Hematopoietic multipotent progenitor cell treated with erythropoietin and hydrocortisone succinate and interleukin-3 and kit ligand, for 4 days (in vitro differentiated cells): ENCODE measurements at regions not wholly inside any gene's neighbourhood (a gene's known extent, or its start where the extent isn't known, plus 50 kb on each side); places are given as distances from the start of the nearest gene placed in this dataset.
A peak's percentile ranks its signal among the peaks of the same experiment; 100 is the strongest.

ENCODE experiments used
- DNase-seq: peaks from one replicate; pipeline ENCODE4 v3.0.0-alpha.2; 2015

DNA sequence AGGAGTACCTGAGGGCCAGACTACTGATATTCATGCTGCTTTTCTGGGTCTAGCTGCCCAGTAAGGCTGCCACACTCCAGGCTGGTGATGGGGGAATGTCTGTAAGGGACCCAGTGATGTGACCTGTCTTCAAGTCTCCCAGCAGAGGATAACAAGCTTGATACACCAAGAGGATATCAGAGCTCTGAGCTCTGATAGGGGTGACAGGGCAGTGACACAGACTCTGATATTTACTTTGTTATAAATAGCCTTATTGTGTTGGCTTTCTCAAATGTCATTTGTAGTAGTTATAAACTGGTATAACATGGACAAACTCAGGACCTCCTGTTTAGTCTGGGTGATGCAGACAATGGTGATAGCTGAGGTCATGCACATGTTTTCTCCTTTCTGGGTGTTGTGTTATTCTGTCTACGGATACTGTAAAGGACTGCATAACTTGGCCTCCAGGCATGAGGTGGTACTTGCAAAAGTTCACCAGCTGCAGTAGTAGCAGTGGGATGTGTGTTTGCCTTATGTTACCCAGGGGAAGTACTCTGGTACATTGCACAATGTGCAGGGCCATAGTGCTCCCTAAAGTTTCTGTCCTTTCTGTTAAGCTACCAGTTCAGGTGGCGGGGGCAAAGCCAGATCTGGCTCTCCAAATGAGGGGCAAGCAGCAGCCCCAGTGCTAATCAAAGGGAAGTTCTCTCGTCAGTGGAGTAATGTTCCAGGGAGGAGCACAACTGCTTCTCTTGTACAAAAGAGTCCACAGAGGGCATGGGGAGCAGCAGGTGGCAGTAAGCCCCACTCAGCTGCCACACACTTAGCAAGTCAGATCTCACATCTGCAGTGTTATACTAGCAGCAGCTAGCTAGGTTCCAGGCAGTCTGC, 812.2 kb downstream of the JRKL start:
- DNase-seq: no peak

DNA sequence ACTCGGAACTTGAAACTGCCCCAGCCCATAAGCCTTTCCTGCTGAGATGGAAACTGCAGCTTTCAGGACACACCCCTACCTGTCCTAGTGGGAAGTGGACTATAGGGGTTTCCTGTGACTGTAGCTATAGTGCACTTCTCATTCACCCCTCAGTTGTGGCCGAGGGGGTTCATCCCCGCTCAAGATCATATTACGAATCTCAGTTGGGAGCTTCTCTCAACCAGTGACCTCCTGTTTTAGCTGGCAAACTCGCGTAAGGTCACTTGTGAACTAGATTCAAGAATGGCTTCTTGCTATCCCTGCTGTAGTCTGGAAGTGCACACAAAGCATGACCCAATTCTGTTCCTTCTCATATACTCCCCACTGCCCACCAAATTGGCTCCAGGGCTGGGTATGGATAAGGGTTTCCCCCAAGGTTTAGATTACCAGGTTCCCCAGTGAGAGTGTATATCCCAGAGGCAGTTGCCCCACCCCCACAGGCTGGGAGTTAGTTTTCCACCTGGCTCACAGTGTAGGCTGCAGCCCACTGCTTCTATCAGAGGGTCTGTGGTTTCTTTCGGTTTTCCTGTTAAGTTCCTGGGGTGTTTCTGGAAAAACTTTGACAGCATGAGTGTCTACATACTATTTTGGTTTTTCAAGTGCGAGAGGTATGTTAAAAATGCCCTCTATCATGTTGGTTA, 812.9 kb downstream of the JRKL start:
- no peak for DNase-seq

GRCh38 chr11:97218011-97218410, 828.2 kb downstream of the JRKL start:
- DNase-seq: no peak

GRCh38 chr11:97223647-97224046, 833.8 kb downstream of the JRKL start:
- no peak for DNase-seq

DNA sequence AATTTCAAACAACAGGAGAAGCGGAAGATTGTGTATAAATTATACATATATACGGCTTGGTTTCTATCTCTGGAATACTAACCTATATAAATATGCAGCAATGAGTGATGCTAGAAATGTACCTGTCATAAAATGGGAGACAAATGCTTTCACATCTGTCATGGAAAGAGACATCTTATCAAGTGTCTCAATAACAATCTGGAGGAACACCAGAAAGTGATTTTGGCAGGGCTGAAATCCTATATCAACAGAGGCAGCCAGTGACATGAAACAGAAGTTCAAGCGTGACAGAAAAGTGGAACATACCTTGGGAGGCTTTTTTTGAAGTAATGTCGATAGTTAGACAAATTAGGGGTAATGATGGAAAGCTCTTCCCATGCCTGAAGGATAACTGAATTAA, 834.6 kb downstream of the JRKL start:
- DNase-seq: no peak

DNA sequence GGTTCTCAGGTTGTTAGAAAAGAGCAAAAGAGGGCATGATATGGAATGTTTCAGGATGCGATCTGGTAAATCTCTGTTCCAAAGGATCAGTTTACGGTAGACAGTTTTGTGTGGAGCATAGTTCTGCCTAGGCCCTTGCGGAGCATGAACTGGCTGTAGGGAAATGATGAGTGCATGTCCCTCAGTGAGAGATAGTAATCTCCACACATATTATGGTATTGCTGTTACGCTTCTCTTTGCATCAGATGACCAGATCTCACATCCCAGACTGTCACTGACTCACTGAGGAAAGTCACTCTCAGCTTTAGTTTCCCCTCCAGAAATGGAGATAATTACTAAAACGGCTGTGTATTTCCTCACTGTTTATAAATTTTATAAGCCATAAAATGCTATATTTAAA, 836.0 kb downstream of the JRKL start:
- DNase-seq: no peak

DNA sequence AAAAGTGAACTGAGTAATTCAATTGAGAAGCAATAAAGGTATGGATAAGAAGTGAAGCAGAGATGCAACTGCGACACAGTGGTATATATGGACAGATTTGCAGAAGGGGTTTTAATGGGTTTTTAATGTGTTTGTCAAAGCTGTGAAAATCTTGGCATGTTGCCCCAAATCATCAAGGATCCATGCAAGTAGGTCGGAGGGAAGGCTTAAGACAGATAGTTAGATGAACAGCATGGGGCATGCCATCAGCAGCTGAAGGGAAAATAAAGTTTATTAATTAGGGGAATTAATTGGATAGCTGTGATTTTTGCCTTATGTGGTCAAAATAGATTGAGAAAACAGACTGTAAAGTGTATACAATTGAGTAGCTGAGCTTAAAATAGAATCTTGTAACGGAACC, 840.1 kb downstream of the JRKL start:
- no peak for DNase-seq

DNA sequence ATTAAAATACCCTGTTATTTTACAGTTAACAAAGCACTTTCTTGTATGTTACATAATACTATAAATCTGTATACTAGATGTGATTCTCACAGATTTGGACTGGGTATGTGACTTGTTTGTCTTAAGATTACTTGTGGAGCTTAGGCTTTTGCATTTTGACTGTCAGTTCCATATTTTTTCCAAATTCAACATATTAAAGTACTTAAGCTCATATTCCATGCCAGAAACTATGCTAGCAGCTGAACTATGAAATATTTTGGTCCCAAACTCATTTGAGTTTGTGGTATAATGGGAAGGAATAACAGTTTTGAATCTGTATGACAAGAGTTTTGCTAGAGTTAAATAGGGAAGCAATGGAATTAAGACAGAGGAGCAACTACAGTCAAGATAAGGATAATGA, 841.4 kb downstream of the JRKL start:
- DNase-seq: no peak

DNA sequence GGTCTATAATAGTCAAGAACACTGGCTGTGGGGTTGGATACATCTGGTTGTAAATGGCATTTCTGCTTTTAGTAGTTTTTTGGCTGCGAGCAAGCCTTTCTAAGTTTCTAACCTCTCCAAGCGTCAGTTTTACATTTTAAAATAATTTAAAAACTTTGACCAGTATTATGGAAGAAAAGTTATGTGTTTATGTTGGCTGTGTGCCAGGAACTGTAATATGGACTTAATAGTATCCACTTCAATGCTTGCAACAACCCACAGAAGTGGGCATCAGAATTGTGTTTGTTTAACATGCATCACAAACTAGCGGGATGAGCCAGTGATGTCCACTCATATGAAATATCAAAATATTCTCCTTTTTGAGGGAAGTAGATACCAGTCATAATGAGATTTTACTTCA, 844.2 kb downstream of the JRKL start:
- DNase-seq: no peak

DNA sequence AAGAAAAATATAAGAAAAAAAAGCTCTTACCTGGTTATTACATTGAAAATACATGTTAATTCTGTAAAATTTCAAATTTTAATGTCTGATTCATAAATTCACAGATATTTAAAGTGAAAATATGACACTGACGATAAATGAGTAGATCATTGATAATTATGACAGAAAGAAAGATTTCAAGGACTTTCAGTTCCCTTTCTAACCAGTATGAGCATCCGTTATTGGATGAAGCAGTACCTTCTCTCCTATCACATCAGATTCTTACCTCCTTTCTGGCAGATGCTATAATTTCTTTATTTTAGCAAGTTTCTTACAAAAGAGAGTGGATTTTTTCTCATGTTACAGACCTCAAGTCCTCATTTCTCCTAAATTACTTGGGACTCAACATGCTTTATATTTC, 847.3 kb downstream of the JRKL start:
- DNase-seq: no peak

DNA sequence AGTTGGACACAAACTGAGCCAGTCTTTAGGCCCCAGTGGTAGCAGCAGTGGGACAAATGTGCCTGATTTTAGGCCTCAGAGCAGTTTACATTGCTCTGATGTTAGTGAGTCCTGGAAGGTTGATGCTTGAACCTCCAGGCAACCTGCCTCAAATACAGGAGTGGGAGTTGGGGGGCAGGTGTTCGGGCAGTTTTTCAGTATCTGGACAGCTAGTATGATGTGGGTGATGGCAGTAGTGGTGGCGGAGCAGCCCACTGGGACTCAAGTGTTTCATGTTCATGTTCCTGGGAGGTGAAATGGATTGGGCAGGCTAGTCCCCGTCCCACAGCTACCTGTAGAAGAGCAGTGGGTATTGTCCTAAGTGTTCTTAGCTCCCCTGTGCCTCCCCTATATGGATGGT, 857.8 kb downstream of the JRKL start:
- DNase-seq: no peak

DNA sequence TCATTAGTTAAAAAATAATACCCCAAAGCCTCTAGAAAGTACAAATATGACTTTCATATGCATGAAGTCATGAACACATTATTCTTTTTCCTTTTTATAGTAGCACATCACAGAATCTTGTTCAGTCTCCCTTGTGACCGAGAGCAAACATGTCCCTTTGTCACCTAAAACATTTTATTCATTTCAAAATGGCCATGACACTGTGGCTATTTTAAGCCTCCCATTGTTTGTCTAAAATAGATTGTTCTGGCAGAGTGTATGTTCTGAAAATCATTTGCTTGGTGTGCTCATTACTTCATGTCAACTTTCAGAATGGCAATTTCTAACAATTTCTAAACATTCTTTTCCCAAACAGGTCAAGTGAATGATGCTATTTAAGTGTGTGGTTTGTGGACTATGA, 865.0 kb downstream of the JRKL start:
- no peak for DNase-seq

DNA sequence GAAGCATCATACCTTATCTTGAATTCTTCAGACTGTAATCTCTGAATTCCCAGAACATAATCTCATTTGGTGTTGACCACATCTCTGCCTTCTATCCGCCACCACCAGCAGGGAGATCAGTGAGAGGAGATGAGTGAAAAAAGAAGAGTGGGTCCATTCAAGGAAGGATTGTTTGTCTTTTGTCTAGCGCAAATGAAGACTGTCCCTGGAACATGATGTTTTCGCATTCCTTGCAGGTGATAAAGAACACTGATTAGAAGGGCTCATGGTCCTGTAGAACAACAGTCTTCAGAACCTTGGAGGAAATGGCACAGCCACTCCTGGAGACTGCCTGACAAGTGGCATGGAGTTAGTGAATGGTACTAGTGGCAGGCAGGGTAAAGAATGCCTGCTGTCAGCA, 869.6 kb downstream of the JRKL start:
- no peak for DNase-seq

DNA sequence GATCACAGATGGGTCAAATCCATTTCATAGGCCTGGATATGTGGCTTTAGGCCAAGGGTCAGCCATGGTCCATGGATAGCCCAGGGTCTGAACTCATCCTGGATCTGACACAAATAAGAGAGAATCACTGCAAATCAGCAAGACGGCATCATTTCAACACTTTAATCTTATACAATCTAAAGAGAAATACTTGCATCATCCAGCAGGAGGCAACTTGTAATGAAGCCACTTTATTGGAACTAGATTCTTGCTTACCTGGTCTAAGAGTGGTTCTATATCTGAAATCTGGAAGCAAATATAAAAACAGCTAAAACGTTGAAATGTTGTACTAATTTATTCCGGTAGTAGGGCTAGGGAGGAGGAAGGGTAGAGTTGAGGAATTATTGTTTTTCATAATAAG, 870.1 kb downstream of the JRKL start:
- DNase-seq: peak; percentile 1

GRCh38 chr11:97263183-97263858, 873.5 kb downstream of the JRKL start:
- DNase-seq: no peak

- DNase-seq: peak; percentile 5
Measured at GRCh38 chr11:97269527-97269926, 879.7 kb downstream of the JRKL start.

- no peak for DNase-seq
Measured at GRCh38 chr11:97279341-97279740, 889.5 kb downstream of the JRKL start.

- no peak for DNase-seq
Measured at GRCh38 chr11:97280347-97280746, 890.5 kb downstream of the JRKL start.

DNA sequence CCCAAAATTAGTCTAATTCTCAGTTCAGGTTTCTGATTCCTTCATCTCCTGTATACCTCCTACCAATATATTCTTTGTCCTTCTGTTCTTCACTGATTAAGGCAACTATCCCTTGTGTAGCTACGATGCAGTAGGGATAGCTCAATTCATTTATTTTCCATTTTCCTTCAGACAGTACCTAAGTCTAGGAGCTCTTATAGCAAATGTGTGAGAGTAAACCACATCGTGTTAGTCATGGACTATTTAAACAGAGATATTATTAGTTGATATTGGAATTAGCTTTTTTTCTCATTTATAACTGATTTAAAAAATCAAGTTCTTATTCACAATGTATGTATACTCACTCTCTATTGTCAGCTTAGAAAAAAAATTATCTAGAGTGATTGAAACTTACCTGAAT, 900.0 kb downstream of the JRKL start:
- no peak for DNase-seq

DNA sequence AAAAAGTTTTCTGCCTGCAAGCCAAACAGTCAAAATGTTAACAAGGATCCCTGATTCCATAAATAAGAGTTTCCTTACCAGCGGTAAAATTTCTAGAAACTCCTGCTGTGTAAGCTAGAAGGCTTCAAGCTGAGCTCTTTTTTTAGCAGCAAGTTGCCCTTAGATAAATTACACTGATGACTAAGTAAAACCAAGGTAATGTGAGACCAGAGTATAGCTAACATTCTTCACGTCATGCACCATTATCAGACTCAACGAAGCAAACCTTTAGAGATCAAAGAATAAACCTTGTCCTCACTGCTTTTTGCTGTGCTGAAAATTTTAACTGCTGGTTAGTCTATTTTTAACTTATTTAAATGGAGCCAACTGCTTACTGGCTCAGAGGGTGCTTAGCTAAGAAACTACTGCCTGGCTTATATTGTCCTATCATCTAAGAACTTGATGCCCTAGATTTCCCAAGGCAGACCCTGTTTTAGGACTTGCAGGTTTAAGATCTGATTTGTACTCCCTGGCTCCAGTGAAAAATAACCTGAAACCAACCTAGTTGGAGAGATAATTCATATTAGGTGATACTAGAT, 900.7 kb downstream of the JRKL start:
- DNase-seq: no peak

GRCh38 chr11:97296301-97296700, 906.5 kb downstream of the JRKL start:
- no peak for DNase-seq

DNA sequence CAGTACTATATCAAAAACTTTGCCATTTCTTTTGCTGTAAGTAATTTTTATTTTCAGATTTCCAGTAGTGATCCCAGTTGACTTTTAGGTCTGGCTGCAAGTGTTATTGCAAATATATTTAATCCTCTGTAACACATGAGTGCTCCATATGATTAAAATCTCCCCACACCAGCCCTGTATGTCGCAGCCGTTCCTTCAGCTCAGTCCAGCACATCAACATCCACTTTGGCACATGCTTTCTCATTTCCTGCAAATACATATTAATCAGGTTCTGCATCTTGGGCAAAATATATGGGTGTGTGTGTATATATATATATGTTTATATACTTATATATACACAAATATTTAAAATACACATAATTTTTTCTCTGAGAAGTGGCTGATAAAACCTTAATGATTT, 919.5 kb downstream of the JRKL start:
- DNase-seq: no peak

DNA sequence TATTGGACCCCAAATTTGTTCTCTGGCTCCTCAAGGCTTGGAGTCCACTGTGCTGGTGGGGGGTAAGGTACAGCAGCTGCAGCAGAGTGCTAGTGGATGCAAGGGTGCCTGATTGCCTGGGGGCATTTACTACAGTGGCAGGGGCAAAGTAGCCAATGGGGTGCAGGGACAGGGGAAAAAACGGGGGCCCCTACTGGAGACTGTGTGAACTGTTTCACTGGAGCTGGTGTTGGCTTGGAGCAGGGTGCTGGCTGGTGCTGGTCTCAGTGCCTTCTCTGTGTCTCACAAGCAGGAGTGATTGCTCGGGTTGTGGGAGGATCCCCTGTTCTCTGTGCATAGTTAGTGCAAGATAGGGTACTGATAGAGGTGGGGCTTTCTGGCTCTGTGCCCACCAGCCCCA, 935.9 kb downstream of the JRKL start:
- no peak for DNase-seq

DNA sequence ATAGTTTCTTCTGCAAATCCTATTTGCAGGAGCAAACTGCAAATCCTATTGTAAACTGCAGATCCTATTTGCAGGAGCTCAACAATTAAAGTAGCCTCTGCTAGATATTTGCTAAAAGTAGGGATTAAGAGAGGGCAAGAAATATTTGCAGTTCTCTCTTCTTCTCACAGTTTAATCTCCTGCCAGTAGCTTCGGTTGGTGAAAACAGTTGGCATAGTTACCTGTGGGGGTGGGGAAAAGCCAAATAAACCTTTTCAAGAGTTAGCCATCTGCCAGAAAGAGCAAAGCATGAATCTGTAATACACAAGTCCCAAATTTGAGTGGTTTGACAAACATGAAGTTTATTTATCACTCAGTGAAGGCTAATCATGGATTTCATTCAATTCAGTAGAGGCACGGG, 942.5 kb downstream of the JRKL start:
- no peak for DNase-seq
